Sigmoid colon (tissue), 3 donors: ENCODE measurements at regions not wholly inside any gene's neighbourhood (a gene's known extent, or its start where the extent isn't known, plus 50 kb on each side); places are given as distances from the start of the nearest gene placed in this dataset.

Source experiments
- POLR2A ChIP-seq, 2 donors: fragments of 450-650 bp; IDR thresholded peaks; one replicate each; pipeline ENCODE4 v1.6.1; 2016; ENCODE audit warnings: antibody characterized with exemption in 2 of 2, mild to moderate bottlenecking in 2 of 2, moderate library complexity in 2 of 2
- TF ChIP-seq, protein P1 (sequence below), 4 experiments: fragments of 450-650 bp in 3 of 4; fragments of 200-600 bp in 1 of 4; IDR thresholded peaks; one replicate each; pipeline ENCODE4 v1.5.1; 2016 to 2019; ENCODE audit warnings: antibody characterized with exemption in 4 of 4, mild to moderate bottlenecking in 3 of 4, moderate library complexity in 2 of 4

DNA sequence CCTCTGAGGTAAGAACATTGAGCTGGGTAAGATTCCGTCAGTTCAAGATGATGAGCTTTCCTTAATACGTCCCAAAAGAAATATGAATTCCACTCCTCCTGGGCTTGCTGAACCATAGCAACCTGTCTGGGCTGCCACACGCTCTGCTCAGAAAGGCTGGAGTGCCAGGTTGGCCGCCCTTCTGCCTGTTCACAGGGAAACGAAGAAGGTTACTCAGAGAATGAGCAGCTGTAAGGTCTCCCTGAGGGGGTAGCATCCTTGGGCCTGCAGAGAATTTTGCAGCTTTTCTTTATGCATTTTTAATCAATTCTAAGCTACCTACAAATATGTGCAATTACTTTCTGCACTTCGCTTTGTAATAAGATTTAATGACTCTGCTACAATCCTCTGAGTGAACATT is 130.7 kb upstream of the BACE2 start:
- TF ChIP-seq POLR2A (IDR thresholded peaks at IDR 0.05): no peak
- TF ChIP-seq, protein P1, sequence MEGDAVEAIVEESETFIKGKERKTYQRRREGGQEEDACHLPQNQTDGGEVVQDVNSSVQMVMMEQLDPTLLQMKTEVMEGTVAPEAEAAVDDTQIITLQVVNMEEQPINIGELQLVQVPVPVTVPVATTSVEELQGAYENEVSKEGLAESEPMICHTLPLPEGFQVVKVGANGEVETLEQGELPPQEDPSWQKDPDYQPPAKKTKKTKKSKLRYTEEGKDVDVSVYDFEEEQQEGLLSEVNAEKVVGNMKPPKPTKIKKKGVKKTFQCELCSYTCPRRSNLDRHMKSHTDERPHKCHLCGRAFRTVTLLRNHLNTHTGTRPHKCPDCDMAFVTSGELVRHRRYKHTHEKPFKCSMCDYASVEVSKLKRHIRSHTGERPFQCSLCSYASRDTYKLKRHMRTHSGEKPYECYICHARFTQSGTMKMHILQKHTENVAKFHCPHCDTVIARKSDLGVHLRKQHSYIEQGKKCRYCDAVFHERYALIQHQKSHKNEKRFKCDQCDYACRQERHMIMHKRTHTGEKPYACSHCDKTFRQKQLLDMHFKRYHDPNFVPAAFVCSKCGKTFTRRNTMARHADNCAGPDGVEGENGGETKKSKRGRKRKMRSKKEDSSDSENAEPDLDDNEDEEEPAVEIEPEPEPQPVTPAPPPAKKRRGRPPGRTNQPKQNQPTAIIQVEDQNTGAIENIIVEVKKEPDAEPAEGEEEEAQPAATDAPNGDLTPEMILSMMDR (IDR thresholded peaks at IDR 0.05): no peak
